GM12872 (cell line): ENCODE measurements at regions not wholly inside any gene's neighbourhood (a gene's known extent, or its start where the extent isn't known, plus 50 kb on each side); places are given as distances from the start of the nearest gene placed in this dataset.

Experiments
- TF ChIP-seq, protein P1 (sequence below): IDR thresholded peaks from 3 replicates; pipeline ENCODE4 v1.5.1; 2011; ENCODE audit warnings: low read depth, mild to moderate bottlenecking, low read length, moderate library complexity; ENCODE audit not compliant: insufficient read depth

DNA sequence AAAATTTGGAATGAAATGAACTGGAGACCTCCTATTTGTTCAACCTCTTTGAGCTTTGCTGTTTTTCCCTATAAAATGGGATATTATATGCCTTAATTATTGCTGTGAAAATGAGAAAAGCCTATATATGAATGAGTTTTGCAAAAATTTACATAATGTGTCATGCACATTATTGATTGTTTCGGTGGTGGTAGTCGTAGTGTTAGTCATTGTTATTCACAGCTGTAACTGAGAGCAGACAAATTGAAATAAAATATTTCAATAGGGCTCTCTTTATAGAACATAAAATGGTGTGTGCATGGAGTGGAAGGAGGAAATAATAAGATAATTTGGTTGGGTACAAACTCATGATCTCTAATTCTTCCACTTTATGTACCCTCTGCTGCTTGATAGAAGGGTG, 153.7 kb upstream of the GADL1 start:
- TF ChIP-seq, protein P1, sequence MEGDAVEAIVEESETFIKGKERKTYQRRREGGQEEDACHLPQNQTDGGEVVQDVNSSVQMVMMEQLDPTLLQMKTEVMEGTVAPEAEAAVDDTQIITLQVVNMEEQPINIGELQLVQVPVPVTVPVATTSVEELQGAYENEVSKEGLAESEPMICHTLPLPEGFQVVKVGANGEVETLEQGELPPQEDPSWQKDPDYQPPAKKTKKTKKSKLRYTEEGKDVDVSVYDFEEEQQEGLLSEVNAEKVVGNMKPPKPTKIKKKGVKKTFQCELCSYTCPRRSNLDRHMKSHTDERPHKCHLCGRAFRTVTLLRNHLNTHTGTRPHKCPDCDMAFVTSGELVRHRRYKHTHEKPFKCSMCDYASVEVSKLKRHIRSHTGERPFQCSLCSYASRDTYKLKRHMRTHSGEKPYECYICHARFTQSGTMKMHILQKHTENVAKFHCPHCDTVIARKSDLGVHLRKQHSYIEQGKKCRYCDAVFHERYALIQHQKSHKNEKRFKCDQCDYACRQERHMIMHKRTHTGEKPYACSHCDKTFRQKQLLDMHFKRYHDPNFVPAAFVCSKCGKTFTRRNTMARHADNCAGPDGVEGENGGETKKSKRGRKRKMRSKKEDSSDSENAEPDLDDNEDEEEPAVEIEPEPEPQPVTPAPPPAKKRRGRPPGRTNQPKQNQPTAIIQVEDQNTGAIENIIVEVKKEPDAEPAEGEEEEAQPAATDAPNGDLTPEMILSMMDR = no peak

- TF ChIP-seq, protein P1 = no peak
Observed at GRCh38 chr3:31050296-31050695, 155.8 kb upstream of the GADL1 start.

GRCh38 chr3:31051226-31051625, 156.8 kb upstream of the GADL1 start:
- TF ChIP-seq, protein P1 = no peak

- TF ChIP-seq, protein P1 = no peak
Observed at GRCh38 chr3:31053299-31053698, 158.8 kb upstream of the GADL1 start.

GRCh38 chr3:31054032-31054431, 159.6 kb upstream of the GADL1 start:
- TF ChIP-seq, protein P1 = no peak

DNA sequence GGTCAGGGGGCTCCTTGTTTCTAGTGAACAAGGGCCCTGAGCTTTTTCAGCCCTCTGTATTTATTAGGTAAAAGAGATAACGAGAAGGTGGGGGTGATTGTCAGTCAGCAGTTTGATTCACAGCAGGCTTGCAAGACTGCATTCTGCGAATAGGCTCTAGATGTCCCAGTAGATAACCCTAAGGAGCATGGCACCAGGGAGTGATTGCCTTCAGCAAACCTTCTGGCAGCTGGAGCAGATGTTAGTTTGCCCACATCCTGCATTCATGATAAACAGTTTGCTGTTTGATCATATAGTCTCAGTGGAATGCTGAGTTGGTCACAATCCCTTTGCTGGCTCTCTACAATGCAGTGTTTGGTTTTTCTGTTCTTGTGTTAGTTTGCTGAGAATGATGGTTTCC, 161.3 kb upstream of the GADL1 start:
- TF ChIP-seq, protein P1 = no peak

- TF ChIP-seq, protein P1 = no peak
Observed at GRCh38 chr3:31057891-31058290, 163.4 kb upstream of the GADL1 start.

GRCh38 chr3:31064021-31064420, 169.6 kb upstream of the GADL1 start:
- TF ChIP-seq, protein P1 = no peak
